GM18505 (cell line): ENCODE measurements at regions not wholly inside any gene's neighbourhood (a gene's known extent, or its start where the extent isn't known, plus 50 kb on each side); places are given as distances from the start of the nearest gene placed in this dataset.
A peak's percentile ranks its signal among the peaks of the same experiment; 100 is the strongest.
"Not testable (repeated sequence)": the region's sequence is repeated elsewhere in the genome, so short reads cannot be mapped to it uniquely, and the experiment has no call there.

Experiments
- ATAC-seq: cut with Tn5 transposase; IDR thresholded peaks from one replicate; pipeline ENCODE4 v1.9.1; 2021; ENCODE audit not compliant: unreplicated experiment
- POLR2A ChIP-seq: IDR thresholded peaks from 4 replicates; pipeline ENCODE4 v1.6.1; 2011; ENCODE audit warnings: borderline replicate concordance; ENCODE audit not compliant: insufficient read depth, insufficient read length; ENCODE audit errors: extremely low read depth

- TF ChIP-seq POLR2A = no peak
- no peak for ATAC-seq
Measured at GRCh38 chrX:21168401-21169160, 205.6 kb upstream of the CNKSR2 start.

- ATAC-seq = no peak
- TF ChIP-seq POLR2A = no peak
Measured at GRCh38 chrX:21171181-21171580, 203.0 kb upstream of the CNKSR2 start.

- no peak for ATAC-seq
- TF ChIP-seq POLR2A = no peak
Measured at GRCh38 chrX:21174439-21174838, 199.8 kb upstream of the CNKSR2 start.

- no peak for TF ChIP-seq POLR2A
- no peak for ATAC-seq
Measured at GRCh38 chrX:21176921-21177571, 197.2 kb upstream of the CNKSR2 start.

- no peak for ATAC-seq
- no peak for TF ChIP-seq POLR2A
Measured at GRCh38 chrX:21181232-21181853, 192.9 kb upstream of the CNKSR2 start.

GRCh38 chrX:21193196-21193595 is 181.0 kb upstream of the CNKSR2 start:
- TF ChIP-seq POLR2A = no peak
- ATAC-seq = no peak

- no peak for ATAC-seq
- no peak for TF ChIP-seq POLR2A
Measured at GRCh38 chrX:21194526-21194925, 179.7 kb upstream of the CNKSR2 start.

- TF ChIP-seq POLR2A = no peak
- ATAC-seq = no peak
Measured at GRCh38 chrX:21207080-21207479, 167.1 kb upstream of the CNKSR2 start.

GRCh38 chrX:21219208-21219607 is 155.0 kb upstream of the CNKSR2 start:
- not testable (repeated sequence) for ATAC-seq

- no peak for TF ChIP-seq POLR2A
- ATAC-seq = no peak
Measured at GRCh38 chrX:21225643-21226042, 148.6 kb upstream of the CNKSR2 start.

GRCh38 chrX:21228974-21229373 is 145.2 kb upstream of the CNKSR2 start:
- ATAC-seq = not testable (repeated sequence)

GRCh38 chrX:21255032-21255618 is 119.1 kb upstream of the CNKSR2 start:
- no peak for TF ChIP-seq POLR2A
- ATAC-seq = peak; percentile 78

- no peak for TF ChIP-seq POLR2A
- ATAC-seq = no peak
Measured at GRCh38 chrX:21266949-21267348, 107.3 kb upstream of the CNKSR2 start.

- ATAC-seq = no peak
- no peak for TF ChIP-seq POLR2A
Measured at GRCh38 chrX:21276736-21277433, 97.3 kb upstream of the CNKSR2 start.

- no peak for TF ChIP-seq POLR2A
- no peak for ATAC-seq
Measured at GRCh38 chrX:21289232-21289631, 85.0 kb upstream of the CNKSR2 start.
